ENCODE measurements at regions not wholly inside any gene's neighbourhood (a gene's known extent, or its start where the extent isn't known, plus 50 kb on each side); places are given as distances from the start of the nearest gene placed in this dataset.

GRCh38 chr5:136679233-136679632 is 313.9 kb upstream of the TRPC7 start:
- TF ChIP-seq EZH2 (IDR thresholded peaks at IDR 0.05; ENCODE audit: insufficient read depth, poor library complexity, severe bottlenecking) (no peak), EZH2phosphoT487 (IDR thresholded peaks at IDR 0.05; ENCODE audit: insufficient read depth, low read depth) (no peak)
